H1 (cell line): ENCODE measurements at regions not wholly inside any gene's neighbourhood (a gene's known extent, or its start where the extent isn't known, plus 50 kb on each side); places are given as distances from the start of the nearest gene placed in this dataset.

Experiments used
- SP1 ChIP-seq: IDR thresholded peaks from 2 replicates; pipeline ENCODE4 v1.6.1; 2011; ENCODE audit warnings: low read depth, low read length

- TF ChIP-seq SP1, result 0 out of 2 replicates have a peak, but pooled peaks have one; percentile 20
Observed at GRCh38 chr10:118522791-118523498, 72.5 kb downstream of the PRLHR start (continued).
